ENCODE measurements at regions not wholly inside any gene's neighbourhood (a gene's known extent, or its start where the extent isn't known, plus 50 kb on each side); places are given as distances from the start of the nearest gene placed in this dataset.

DNA sequence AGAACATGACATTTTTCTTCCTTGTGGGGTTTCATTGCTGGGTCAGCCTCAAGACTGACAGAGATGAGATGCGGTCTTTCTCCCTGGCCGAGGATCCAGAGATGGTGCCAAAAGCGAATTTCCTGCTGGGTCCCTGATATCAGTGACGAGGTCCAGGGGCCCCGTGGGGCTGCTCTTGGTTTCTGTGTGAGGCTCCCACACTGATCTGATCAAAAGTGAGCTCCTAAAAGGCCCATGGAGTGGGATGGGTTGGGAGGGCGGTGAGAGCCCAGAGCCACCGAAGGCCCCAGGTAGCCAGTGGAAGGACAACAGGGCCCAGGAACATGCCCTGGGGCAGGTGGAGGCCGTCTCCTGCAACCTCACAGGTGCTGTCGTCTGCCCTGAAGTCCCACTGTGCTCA lies 208.4 kb upstream of the CDH4 start:
- Histone ChIP-seq H3K9me3 (replicated peaks in 1 of 2; ENCODE audit: control insufficient read depth in 2 of 2, insufficient read depth in 1 of 2, low read depth in 1 of 2, low read length in 2 of 2) (peaks cover 0 to 3% of the 10 kb centered on the region in 2 donors), H2BK5ac (ENCODE audit: low read length) (no peak overlapping the region), H4K8ac (ENCODE audit: low read depth, low read length) (no peak overlapping the region), H3K27ac (replicated peaks; ENCODE audit: low read length) (no peak overlapping the region), H3K79me1 (ENCODE audit: low read depth, low read length) (no peaks in the 10 kb centered on the region), H2BK12ac (ENCODE audit: low read length) (no peak overlapping the region), H3K4me2 (ENCODE audit: insufficient read depth, low read length, poor library complexity, severe bottlenecking) (no peak overlapping the region), H2AFZ (ENCODE audit: low read length) (no peak overlapping the region), H4K91ac (ENCODE audit: low read depth, low read length, poor library complexity) (no peak overlapping the region), H2AK5ac (ENCODE audit: low read depth, low read length) (no peak overlapping the region), H3K27me3 (ENCODE audit: control insufficient read depth in 3 of 3, insufficient read depth in 3 of 3, low read depth in 1 of 3, low read length in 3 of 3) (no peaks in the 10 kb centered on the region), H3K4me1 (ENCODE audit: control insufficient read depth in 2 of 2, insufficient read depth in 1 of 2, low read depth in 1 of 2, low read length in 2 of 2) (no peaks in the 10 kb centered on the region), H3K4me3 (ENCODE audit: low read length in 2 of 2) (no peak overlapping the region), H3K36me3 (replicated peaks in 1 of 2; ENCODE audit: control insufficient read depth in 2 of 2, insufficient read depth in 2 of 2, low read length in 2 of 2) (no peaks in the 10 kb centered on the region), H3K18ac (ENCODE audit: low read length) (no peak overlapping the region), H3K4ac (ENCODE audit: low read length) (no peak overlapping the region), H3K9ac (ENCODE audit: low read depth, low read length, poor library complexity) (no peak overlapping the region), H3K23ac (ENCODE audit: low read depth, low read length, poor library complexity) (no peak overlapping the region), H2BK120ac (ENCODE audit: low read depth, low read length) (no peak overlapping the region), H3K14ac (ENCODE audit: low read length) (peak overlapping the region; percentile 83), H2BK15ac (ENCODE audit: low read length) (no peak overlapping the region)
- no CpG with 5 or more reads among the region's 9 CpGs for WGBS, 2 donors (ENCODE audit: extremely low coverage in 2 of 2, insufficient read length in 2 of 2, insufficient replicate concordance in 1 of 2)
- DNase-seq (ENCODE audit: low spot score): no peak

DNA sequence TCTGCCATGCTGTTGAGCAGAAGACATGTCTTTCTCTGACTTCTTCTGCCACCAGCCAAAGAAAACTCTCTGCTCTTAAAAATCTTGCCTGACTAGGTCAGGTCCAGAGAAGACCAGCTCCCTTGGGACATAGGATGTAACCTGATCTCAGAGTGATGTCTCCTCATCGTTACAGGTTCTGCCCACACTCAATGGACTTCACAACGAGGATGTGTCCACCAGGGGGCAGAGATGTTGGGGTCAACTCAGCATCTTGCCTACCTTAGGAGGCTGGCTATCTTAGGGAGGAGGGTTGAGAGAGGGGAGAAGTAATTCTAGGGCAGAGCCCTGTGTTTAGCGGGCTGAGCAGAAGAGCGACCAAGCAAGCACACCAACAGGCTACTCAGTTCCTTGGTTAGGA lies 207.6 kb upstream of the CDH4 start:
- no peak overlapping the region for H2AK5ac ChIP-seq (ENCODE audit: low read depth, low read length)
- no peak overlapping the region for H3K4me3 ChIP-seq (ENCODE audit: low read length in 2 of 2)
- H3K4ac ChIP-seq (ENCODE audit: low read length): no peak overlapping the region
- no peak overlapping the region for H3K14ac ChIP-seq (ENCODE audit: low read length)
- WGBS, 2 donors (ENCODE audit: extremely low coverage in 2 of 2, insufficient read length in 2 of 2, insufficient replicate concordance in 1 of 2): no CpG with 5 or more reads among the region's 4 CpGs
- no peak overlapping the region for H2BK15ac ChIP-seq (ENCODE audit: low read length)
- H3K18ac ChIP-seq (ENCODE audit: low read length): no peak overlapping the region
- no peak overlapping the region for H2BK12ac ChIP-seq (ENCODE audit: low read length)
- DNase-seq (ENCODE audit: low spot score): no peak
- H4K91ac ChIP-seq (ENCODE audit: low read depth, low read length, poor library complexity): no peak overlapping the region
- no peak overlapping the region for H3K9ac ChIP-seq (ENCODE audit: low read depth, low read length, poor library complexity)
- H2BK120ac ChIP-seq (ENCODE audit: low read depth, low read length): no peak overlapping the region
- H2BK5ac ChIP-seq (ENCODE audit: low read length): no peak overlapping the region
- H2AFZ ChIP-seq (ENCODE audit: low read length): no peak overlapping the region
- no peaks in the 10 kb centered on the region for H3K4me1 ChIP-seq (ENCODE audit: control insufficient read depth in 2 of 2, insufficient read depth in 1 of 2, low read depth in 1 of 2, low read length in 2 of 2)
- H4K8ac ChIP-seq (ENCODE audit: low read depth, low read length): no peak overlapping the region
- no peak overlapping the region for H3K4me2 ChIP-seq (ENCODE audit: insufficient read depth, low read length, poor library complexity, severe bottlenecking)
- no peak overlapping the region for H3K27ac ChIP-seq (replicated peaks; ENCODE audit: low read length)
- H3K9me3 ChIP-seq (replicated peaks in 1 of 2; ENCODE audit: control insufficient read depth in 2 of 2, insufficient read depth in 1 of 2, low read depth in 1 of 2, low read length in 2 of 2): peaks cover 0 to 3% of the 10 kb centered on the region in 2 donors
- H3K27me3 ChIP-seq (ENCODE audit: control insufficient read depth in 3 of 3, insufficient read depth in 3 of 3, low read depth in 1 of 3, low read length in 3 of 3): no peaks in the 10 kb centered on the region
- H3K36me3 ChIP-seq (replicated peaks in 1 of 2; ENCODE audit: control insufficient read depth in 2 of 2, insufficient read depth in 2 of 2, low read length in 2 of 2): no peaks in the 10 kb centered on the region
- no peak overlapping the region for H3K23ac ChIP-seq (ENCODE audit: low read depth, low read length, poor library complexity)
- no peaks in the 10 kb centered on the region for H3K79me1 ChIP-seq (ENCODE audit: low read depth, low read length)

DNA sequence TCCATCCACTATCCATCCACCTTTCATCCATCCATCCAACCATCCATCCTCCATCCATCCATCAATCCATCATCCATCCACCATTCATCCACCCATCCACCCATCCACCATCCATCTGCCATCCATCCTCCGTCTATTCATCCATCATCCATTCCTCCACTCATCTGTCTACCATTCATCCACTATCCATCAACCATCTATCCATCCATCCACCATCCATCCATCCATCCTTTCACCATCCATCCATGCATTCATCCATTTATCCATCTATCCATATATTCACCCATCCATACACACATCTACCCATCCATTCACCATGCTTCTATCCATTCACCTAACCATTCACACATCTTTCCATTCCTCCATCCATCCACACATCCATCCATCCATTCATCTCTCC lies 207.0 kb upstream of the CDH4 start:
- Histone ChIP-seq H3K27me3 (ENCODE audit: control insufficient read depth in 3 of 3, insufficient read depth in 3 of 3, low read depth in 1 of 3, low read length in 3 of 3) (no peaks in the 10 kb centered on the region), H4K8ac (ENCODE audit: low read depth, low read length) (no peak overlapping the region), H2BK120ac (ENCODE audit: low read depth, low read length) (no peak overlapping the region), H3K9me3 (replicated peaks in 1 of 2; ENCODE audit: control insufficient read depth in 2 of 2, insufficient read depth in 1 of 2, low read depth in 1 of 2, low read length in 2 of 2) (peaks cover 0 to 3% of the 10 kb centered on the region in 2 donors), H3K79me1 (ENCODE audit: low read depth, low read length) (no peaks in the 10 kb centered on the region), H2AFZ (ENCODE audit: low read length) (no peak overlapping the region), H3K23ac (ENCODE audit: low read depth, low read length, poor library complexity) (no peak overlapping the region), H3K4ac (ENCODE audit: low read length) (no peak overlapping the region), H3K36me3 (replicated peaks in 1 of 2; ENCODE audit: control insufficient read depth in 2 of 2, insufficient read depth in 2 of 2, low read length in 2 of 2) (no peaks in the 10 kb centered on the region), H3K4me2 (ENCODE audit: insufficient read depth, low read length, poor library complexity, severe bottlenecking) (no peak overlapping the region), H3K18ac (ENCODE audit: low read length) (no peak overlapping the region), H2BK12ac (ENCODE audit: low read length) (no peak overlapping the region), H3K14ac (ENCODE audit: low read length) (peak overlapping the region; percentile 44), H3K27ac (replicated peaks; ENCODE audit: low read length) (no peak overlapping the region), H3K4me3 (ENCODE audit: low read length in 2 of 2) (no peak overlapping the region), H3K4me1 (ENCODE audit: control insufficient read depth in 2 of 2, insufficient read depth in 1 of 2, low read depth in 1 of 2, low read length in 2 of 2) (no peaks in the 10 kb centered on the region), H4K91ac (ENCODE audit: low read depth, low read length, poor library complexity) (no peak overlapping the region), H3K9ac (ENCODE audit: low read depth, low read length, poor library complexity) (no peak overlapping the region), H2AK5ac (ENCODE audit: low read depth, low read length) (no peak overlapping the region), H2BK5ac (ENCODE audit: low read length) (no peak overlapping the region), H2BK15ac (ENCODE audit: low read length) (no peak overlapping the region)
- 100% methylated on average over 1 of the region's 1 CpG for WGBS, 2 donors (ENCODE audit: extremely low coverage in 2 of 2, insufficient read length in 2 of 2, insufficient replicate concordance in 1 of 2)
- DNase-seq (ENCODE audit: low spot score): no peak

DNA sequence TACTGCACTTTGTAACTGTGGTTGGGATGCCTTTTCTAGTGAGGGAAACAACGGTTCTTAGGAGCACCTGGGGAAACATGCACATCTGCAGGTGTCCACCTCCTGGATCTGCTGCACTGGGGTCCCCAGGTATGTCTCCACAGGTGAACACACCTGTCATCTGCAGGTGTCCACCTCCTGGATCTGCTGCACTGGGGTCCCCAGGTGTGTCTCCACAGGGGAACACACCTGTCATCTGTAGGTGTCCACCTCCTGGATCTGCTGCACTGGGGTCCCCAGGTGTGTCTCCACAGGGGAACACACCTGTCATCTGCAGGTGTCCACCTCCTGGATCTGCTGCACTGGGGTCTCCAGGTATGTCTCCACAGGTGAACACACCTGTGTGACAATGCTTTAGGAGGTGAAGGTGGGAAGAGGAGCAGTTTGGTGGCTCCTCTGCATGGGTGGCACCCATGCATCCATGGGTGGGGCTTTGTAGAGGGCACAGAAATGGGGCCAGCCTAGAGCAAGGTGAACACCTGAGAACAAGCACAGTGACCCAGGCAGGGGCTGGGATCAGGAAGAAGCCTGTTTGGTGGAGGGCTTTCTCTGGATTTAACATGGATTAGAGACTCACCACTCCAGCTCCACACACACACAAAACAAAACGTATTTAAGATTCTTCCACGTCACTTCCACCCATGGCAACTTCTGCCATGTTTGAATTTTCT lies 206.0 kb upstream of the CDH4 start:
- no peak overlapping the region for H3K9ac ChIP-seq (ENCODE audit: low read depth, low read length, poor library complexity)
- H2BK15ac ChIP-seq (ENCODE audit: low read length): no peak overlapping the region
- no peaks in the 10 kb centered on the region for H3K27me3 ChIP-seq (ENCODE audit: control insufficient read depth in 3 of 3, insufficient read depth in 3 of 3, low read depth in 1 of 3, low read length in 3 of 3)
- H2AFZ ChIP-seq (ENCODE audit: low read length): no peak overlapping the region
- no peak overlapping the region for H3K18ac ChIP-seq (ENCODE audit: low read length)
- peaks cover 0 to 3% of the 10 kb centered on the region in 2 donors for H3K9me3 ChIP-seq (replicated peaks in 1 of 2; ENCODE audit: control insufficient read depth in 2 of 2, insufficient read depth in 1 of 2, low read depth in 1 of 2, low read length in 2 of 2)
- H3K4me1 ChIP-seq (ENCODE audit: control insufficient read depth in 2 of 2, insufficient read depth in 1 of 2, low read depth in 1 of 2, low read length in 2 of 2): no peaks in the 10 kb centered on the region
- H3K23ac ChIP-seq (ENCODE audit: low read depth, low read length, poor library complexity): no peak overlapping the region
- H4K8ac ChIP-seq (ENCODE audit: low read depth, low read length): no peak overlapping the region
- no peak overlapping the region for H4K91ac ChIP-seq (ENCODE audit: low read depth, low read length, poor library complexity)
- DNase-seq (ENCODE audit: low spot score): no peak
- no peak overlapping the region for H2BK5ac ChIP-seq (ENCODE audit: low read length)
- no peak overlapping the region for H3K4ac ChIP-seq (ENCODE audit: low read length)
- H3K4me3 ChIP-seq (ENCODE audit: low read length in 2 of 2): no peak overlapping the region
- no CpG with 5 or more reads among the region's 3 CpGs for WGBS, 2 donors (ENCODE audit: extremely low coverage in 2 of 2, insufficient read length in 2 of 2, insufficient replicate concordance in 1 of 2)
- H3K79me1 ChIP-seq (ENCODE audit: low read depth, low read length): no peaks in the 10 kb centered on the region
- no peak overlapping the region for H3K14ac ChIP-seq (ENCODE audit: low read length)
- no peaks in the 10 kb centered on the region for H3K36me3 ChIP-seq (replicated peaks in 1 of 2; ENCODE audit: control insufficient read depth in 2 of 2, insufficient read depth in 2 of 2, low read length in 2 of 2)
- H2BK12ac ChIP-seq (ENCODE audit: low read length): no peak overlapping the region
- H2BK120ac ChIP-seq (ENCODE audit: low read depth, low read length): no peak overlapping the region
- H3K27ac ChIP-seq (replicated peaks; ENCODE audit: low read length): no peak overlapping the region
- no peak overlapping the region for H2AK5ac ChIP-seq (ENCODE audit: low read depth, low read length)
- no peak overlapping the region for H3K4me2 ChIP-seq (ENCODE audit: insufficient read depth, low read length, poor library complexity, severe bottlenecking)

Data from neuronal stem cell (in vitro differentiated cells).